Testis (tissue), 2 donors: ENCODE measurements at regions not wholly inside any gene's neighbourhood (a gene's known extent, or its start where the extent isn't known, plus 50 kb on each side); places are given as distances from the start of the nearest gene placed in this dataset.

Experiments
- DNase-seq: peaks from one replicate; pipeline ENCODE4 v3.0.0-alpha.2; 2019
- H3K27ac ChIP-seq, 2 donors: fragments of 200-600 bp; sonication (generic); one replicate each; pipeline ENCODE4 v1.5.1; 2019
- H3K27me3 ChIP-seq: fragments of 200-600 bp; sonication (generic); one replicate; pipeline ENCODE4 v1.5.1; 2019
- H3K36me3 ChIP-seq: fragments of 200-600 bp; sonication (generic); one replicate; pipeline ENCODE4 v1.5.1; 2017; ENCODE audit warnings: low read depth; ENCODE audit errors: missing control alignments
- H3K4me1 ChIP-seq: fragments of 200-600 bp; sonication (generic); one replicate; pipeline ENCODE4 v1.5.1; 2019
- H3K4me3 ChIP-seq, 2 donors: fragments of 200-600 bp; sonication (generic); one replicate each; pipeline ENCODE4 v1.5.1; 2017 to 2019
- H3K9me3 ChIP-seq: fragments of 200-600 bp; sonication (generic); one replicate; pipeline ENCODE4 v1.5.1; 2017
- POLR2A ChIP-seq: fragments of 450-650 bp; IDR thresholded peaks from one replicate; pipeline ENCODE4 v1.6.1; 2017; ENCODE audit warnings: antibody characterized with exemption, mild to moderate bottlenecking, moderate library complexity
- WGBS, 2 donors: methylation state at CpG; one replicate each; pipeline ENCODE4 v1.1.5; 2018; 5-methylcytosine and 5-hydroxymethylcytosine counted together
- intact Hi-C: fragments of 100-400 bp; cut with DNase I; formaldehyde crosslinking; loops from one replicate; pipeline ENCODE4 v1.15.1; 2023; ENCODE audit warnings: low total_unique reads
- TF ChIP-seq, protein P1 (sequence below), 3 experiments: fragments of 450-650 bp in 2 of 3; fragments of 200-600 bp in 1 of 3; sonication (generic) in 1 of 3; IDR thresholded peaks; one replicate each; pipeline ENCODE4 v1.5.1; 2016 to 2019; ENCODE audit warnings: antibody characterized with exemption in 3 of 3, mild to moderate bottlenecking in 2 of 3, moderate library complexity in 1 of 3

DNA sequence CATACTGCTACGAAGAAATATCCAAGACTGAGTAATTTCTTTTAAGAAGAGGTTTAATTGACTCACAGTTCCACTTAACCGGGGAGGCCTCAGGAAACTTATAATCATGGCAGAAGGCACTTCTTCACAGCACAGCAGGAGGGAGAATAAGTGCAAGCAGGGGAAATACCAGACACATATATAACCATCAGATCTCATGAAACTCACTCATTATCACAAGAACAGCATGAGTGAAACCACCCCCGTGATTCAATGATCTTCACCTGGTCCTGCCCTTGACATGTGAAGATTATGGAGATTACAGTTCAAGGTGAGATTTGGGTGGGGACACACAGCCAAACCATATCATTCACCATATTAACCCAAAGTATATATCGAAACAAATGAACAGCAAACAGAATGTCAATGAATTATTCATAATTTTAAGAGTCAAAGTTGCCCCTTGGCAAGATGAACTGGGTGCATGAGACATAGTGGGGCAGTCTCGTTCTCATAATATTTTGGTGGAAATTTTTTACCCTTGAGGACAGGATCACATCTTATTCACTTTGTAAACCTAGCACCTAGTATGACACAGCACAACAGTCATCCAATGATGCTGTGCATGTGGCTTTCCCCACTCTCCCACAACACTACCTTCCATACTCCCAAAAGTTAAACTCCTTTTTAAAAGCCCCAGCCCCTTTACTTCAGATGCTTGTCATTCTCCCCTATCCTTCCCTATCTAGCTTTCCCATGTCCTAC, 425.3 kb downstream of the ZEB2 start:
- Histone ChIP-seq H3K36me3 (no peaks in the 10 kb centered on the region), H3K27ac (no peak overlapping the region), H3K27me3 (no peaks in the 10 kb centered on the region), H3K9me3 (no peaks in the 10 kb centered on the region), H3K4me1 (no peaks in the 10 kb centered on the region), H3K4me3 (no peak overlapping the region)
- no peak for DNase-seq
- TF ChIP-seq, protein P1, sequence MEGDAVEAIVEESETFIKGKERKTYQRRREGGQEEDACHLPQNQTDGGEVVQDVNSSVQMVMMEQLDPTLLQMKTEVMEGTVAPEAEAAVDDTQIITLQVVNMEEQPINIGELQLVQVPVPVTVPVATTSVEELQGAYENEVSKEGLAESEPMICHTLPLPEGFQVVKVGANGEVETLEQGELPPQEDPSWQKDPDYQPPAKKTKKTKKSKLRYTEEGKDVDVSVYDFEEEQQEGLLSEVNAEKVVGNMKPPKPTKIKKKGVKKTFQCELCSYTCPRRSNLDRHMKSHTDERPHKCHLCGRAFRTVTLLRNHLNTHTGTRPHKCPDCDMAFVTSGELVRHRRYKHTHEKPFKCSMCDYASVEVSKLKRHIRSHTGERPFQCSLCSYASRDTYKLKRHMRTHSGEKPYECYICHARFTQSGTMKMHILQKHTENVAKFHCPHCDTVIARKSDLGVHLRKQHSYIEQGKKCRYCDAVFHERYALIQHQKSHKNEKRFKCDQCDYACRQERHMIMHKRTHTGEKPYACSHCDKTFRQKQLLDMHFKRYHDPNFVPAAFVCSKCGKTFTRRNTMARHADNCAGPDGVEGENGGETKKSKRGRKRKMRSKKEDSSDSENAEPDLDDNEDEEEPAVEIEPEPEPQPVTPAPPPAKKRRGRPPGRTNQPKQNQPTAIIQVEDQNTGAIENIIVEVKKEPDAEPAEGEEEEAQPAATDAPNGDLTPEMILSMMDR (IDR thresholded peaks at IDR 0.05): no peak
- TF ChIP-seq POLR2A: no peak
- intact Hi-C loops: no loop called here
- WGBS, 2 donors: 92 to 96% methylated on average over 5 of the region's 5 CpGs

GRCh38 chr2:144091622-144092021, 428.3 kb downstream of the ZEB2 start:
- Histone ChIP-seq H3K36me3 (no peaks in the 10 kb centered on the region), H3K4me1 (no peaks in the 10 kb centered on the region), H3K27me3 (no peaks in the 10 kb centered on the region), H3K4me3 (no peak overlapping the region), H3K9me3 (no peaks in the 10 kb centered on the region), H3K27ac (no peak overlapping the region)
- no peak for DNase-seq
- TF ChIP-seq, protein P1 (IDR thresholded peaks at IDR 0.05): no peak
- TF ChIP-seq POLR2A: no peak
- 96 to 97% methylated on average over 3 of the region's 3 CpGs for WGBS, 2 donors
- intact Hi-C loops: no loop called here

GRCh38 chr2:144088863-144089262, 431.1 kb downstream of the ZEB2 start:
- TF ChIP-seq, protein P1 (IDR thresholded peaks at IDR 0.05): no peak
- TF ChIP-seq POLR2A: no peak
- Histone ChIP-seq H3K4me1 (no peaks in the 10 kb centered on the region), H3K27ac (no peak overlapping the region), H3K36me3 (no peaks in the 10 kb centered on the region), H3K4me3 (no peak overlapping the region), H3K9me3 (no peaks in the 10 kb centered on the region), H3K27me3 (no peaks in the 10 kb centered on the region)
- no peak for DNase-seq
- intact Hi-C loops: no loop called here

DNA sequence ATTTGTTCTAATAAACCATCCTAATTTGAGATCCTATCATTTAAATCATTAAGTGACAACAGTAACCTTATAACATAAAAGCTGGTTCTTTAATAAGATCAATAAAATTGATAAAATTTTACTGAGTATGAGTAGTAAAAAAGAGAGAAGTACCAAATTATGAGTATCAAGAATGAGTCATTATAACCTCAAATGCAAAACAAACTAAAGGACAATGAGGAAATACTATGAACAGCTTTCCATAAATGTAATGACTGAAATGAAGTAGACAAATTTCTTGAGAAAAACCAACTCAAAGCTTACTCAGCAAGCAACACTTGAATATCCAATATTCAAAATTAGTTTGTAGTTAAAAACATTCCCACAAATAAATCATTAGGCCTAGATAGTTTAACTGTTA, 433.0 kb downstream of the ZEB2 start:
- TF ChIP-seq POLR2A: no peak
- TF ChIP-seq, protein P1 (IDR thresholded peaks at IDR 0.05): no peak
- no peaks in the 10 kb centered on the region for H3K27me3 ChIP-seq
- H3K9me3 ChIP-seq: no peaks in the 10 kb centered on the region
- no peaks in the 10 kb centered on the region for H3K36me3 ChIP-seq
- no peak overlapping the region for H3K4me3 ChIP-seq
- intact Hi-C loops: no loop called here
- no peaks in the 10 kb centered on the region for H3K4me1 ChIP-seq
- DNase-seq: no peak
- no peak overlapping the region for H3K27ac ChIP-seq

GRCh38 chr2:144085016-144085415, 434.9 kb downstream of the ZEB2 start:
- Histone ChIP-seq H3K27me3 (no peaks in the 10 kb centered on the region), H3K9me3 (no peaks in the 10 kb centered on the region), H3K36me3 (no peaks in the 10 kb centered on the region), H3K4me3 (no peak overlapping the region), H3K4me1 (no peaks in the 10 kb centered on the region), H3K27ac (no peak overlapping the region)
- DNase-seq: no peak
- TF ChIP-seq, protein P1 (IDR thresholded peaks at IDR 0.05): no peak
- TF ChIP-seq POLR2A: no peak
- 88 to 91% methylated on average over 3 of the region's 3 CpGs for WGBS, 2 donors
- intact Hi-C loops: no loop called here
